ENCODE measurements at regions not wholly inside any gene's neighbourhood (a gene's known extent, or its start where the extent isn't known, plus 50 kb on each side); places are given as distances from the start of the nearest gene placed in this dataset.

GRCh38 chr14:76922584-76922983 is 96.4 kb downstream of the LRRC74A start:
- Histone ChIP-seq H3K4me3 (ENCODE audit: low read depth, low read length) (no peak overlapping the region), H3K27me3 (ENCODE audit: control insufficient read depth, insufficient read depth, low read length) (no peaks in the 10 kb centered on the region), H3K36me3 (ENCODE audit: control insufficient read depth, insufficient read depth, low read length) (no peaks in the 10 kb centered on the region)
- no peak for DNase-seq (ENCODE audit: low read depth)
- ChIA-PET CTCF (interaction anchor here (1.1 kb wide), 1 partner anchor 129 kb away, joined by 3 read pairs; no protein-coding TSS in a partner anchor), POLR2A (interaction anchor here (0.5 to 0.7 kb wide), 2 partner anchors 115 to 140 kb away, joined by 4 to 20 read pairs; no protein-coding TSS in a partner anchor)
- TF ChIP-seq CTCF (IDR thresholded peaks at IDR 0.05; ENCODE audit: insufficient read depth, low read depth, low read length), result no peak

GRCh38 chr14:76922092-76922491 is 95.9 kb downstream of the LRRC74A start:
- TF ChIP-seq CTCF (IDR thresholded peaks at IDR 0.05; ENCODE audit: insufficient read depth, low read depth, low read length), result no peak
- Histone ChIP-seq H3K4me3 (ENCODE audit: low read depth, low read length) (no peak overlapping the region), H3K27me3 (ENCODE audit: control insufficient read depth, insufficient read depth, low read length) (no peaks in the 10 kb centered on the region), H3K36me3 (ENCODE audit: control insufficient read depth, insufficient read depth, low read length) (no peaks in the 10 kb centered on the region)
- CTCF ChIA-PET, result interaction anchor here (1.1 to 14.2 kb wide), 5 partner anchors 8 to 150 kb away, joined by 3 to 316 read pairs (median 4); no protein-coding TSS in a partner anchor
- no peak for DNase-seq (ENCODE audit: low read depth)
- POLR2A ChIA-PET, result interaction anchor here (0.5 kb wide), 1 partner anchor 140 kb away, joined by 4 read pairs; no protein-coding TSS in a partner anchor

- CTCF ChIA-PET, result interaction anchor here (0.9 to 14.2 kb wide), 7 partner anchors 9 to 151 kb away, joined by 3 to 316 read pairs (median 42); partner anchors contain the start of gene IRF2BPL
- H3K36me3 ChIP-seq (ENCODE audit: control insufficient read depth, insufficient read depth, low read length), result no peaks in the 10 kb centered on the region
- H3K4me3 ChIP-seq (ENCODE audit: low read depth, low read length), result no peak overlapping the region
- H3K27me3 ChIP-seq (ENCODE audit: control insufficient read depth, insufficient read depth, low read length), result no peaks in the 10 kb centered on the region
- POLR2A ChIA-PET, result interaction anchor here (0.6 kb wide), 1 partner anchor 123 kb away, joined by 4 read pairs; no protein-coding TSS in a partner anchor
- DNase-seq (ENCODE audit: low read depth), result no peak
- no peak for TF ChIP-seq CTCF (IDR thresholded peaks at IDR 0.05; ENCODE audit: insufficient read depth, low read depth, low read length)
Measured at GRCh38 chr14:76921088-76921399, 94.8 kb downstream of the LRRC74A start.

- no peak for DNase-seq (ENCODE audit: low read depth)
- Histone ChIP-seq H3K4me3 (ENCODE audit: low read depth, low read length) (no peak overlapping the region), H3K36me3 (ENCODE audit: control insufficient read depth, insufficient read depth, low read length) (no peaks in the 10 kb centered on the region), H3K27me3 (ENCODE audit: control insufficient read depth, insufficient read depth, low read length) (no peaks in the 10 kb centered on the region)
- ChIA-PET POLR2A (interaction anchor here (0.6 to 0.9 kb wide), 3 partner anchors 104 to 124 kb away, joined by 3 to 12 read pairs (median 4); no protein-coding TSS in a partner anchor), CTCF (interaction anchor here (0.6 to 14.2 kb wide), 9 partner anchors 10 to 152 kb away, joined by 3 to 316 read pairs (median 13); partner anchors contain the start of gene IRF2BPL)
- TF ChIP-seq CTCF (IDR thresholded peaks at IDR 0.05; ENCODE audit: insufficient read depth, low read depth, low read length), result no peak
Measured at GRCh38 chr14:76920331-76921087, 94.3 kb downstream of the LRRC74A start.

Measured in BJ (cell line).